Activated CD4-positive, alpha-beta T cell treated with anti-CD3 and anti-CD28 coated beads, Interleukin-2, amount 50 U/mL, for 4 hours (primary cell): ENCODE measurements at regions not wholly inside any gene's neighbourhood (a gene's known extent, or its start where the extent isn't known, plus 50 kb on each side); places are given as distances from the start of the nearest gene placed in this dataset.

ENCODE experiments used
- DNase-seq, 2 experiments: peaks; one replicate each; pipeline ENCODE4 v3.0.0-alpha.2; 2020

DNA sequence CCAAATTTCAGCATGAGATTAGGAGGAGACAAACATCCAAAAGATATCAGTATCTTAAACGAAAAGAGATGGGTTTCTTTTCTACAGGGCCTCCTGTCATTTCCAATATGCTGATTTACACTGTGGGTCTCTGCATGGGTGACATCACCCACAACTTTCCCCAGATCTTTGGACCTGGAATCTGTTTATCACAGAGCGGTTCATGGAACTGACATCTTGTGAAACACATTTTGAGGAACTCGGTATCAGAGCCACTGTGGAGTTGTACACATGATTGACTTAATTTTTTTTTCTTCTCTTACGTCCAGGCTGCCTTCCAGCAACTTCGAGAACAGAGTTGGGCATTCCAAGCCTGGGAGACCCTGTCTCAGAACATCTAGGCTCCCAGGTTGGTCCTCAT lies 80.2 kb upstream of the SERP2 start:
- no peak for DNase-seq

DNA sequence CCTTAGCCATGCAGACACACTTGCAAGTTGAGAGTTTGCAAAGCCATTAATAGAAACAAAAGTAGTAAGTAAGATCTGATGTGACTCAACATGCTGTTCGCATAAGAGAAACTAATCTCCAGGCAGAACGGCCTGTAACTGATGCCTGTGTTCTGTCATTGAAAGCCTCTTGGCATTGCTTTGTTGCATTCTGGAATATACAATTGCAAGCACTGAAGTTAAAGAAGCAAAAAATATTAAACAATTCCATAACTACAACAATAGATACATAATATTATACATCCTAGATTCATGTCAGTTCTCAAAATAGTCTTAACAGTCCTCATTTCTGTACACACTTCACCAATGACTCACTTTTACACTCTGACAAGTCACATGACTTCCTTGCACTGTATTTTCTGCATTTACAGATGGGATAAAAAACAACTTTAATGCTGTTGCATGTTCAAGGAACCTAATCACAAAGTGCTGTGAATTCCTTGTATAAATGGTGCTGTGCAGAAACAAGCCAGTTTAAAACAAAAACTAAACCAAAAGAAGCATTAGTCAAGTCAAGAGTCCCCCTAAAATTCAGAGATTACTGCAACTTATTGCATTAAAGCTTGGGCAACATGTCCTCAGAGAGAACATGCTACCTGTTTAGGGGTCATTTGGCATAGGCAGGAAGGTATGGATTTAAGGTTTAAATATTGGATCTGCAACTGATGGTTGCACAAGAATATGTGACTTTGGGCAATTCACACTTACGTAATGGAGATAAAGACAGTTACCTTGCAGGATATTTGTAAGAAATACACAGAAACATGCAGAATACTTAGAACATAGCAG lies 79.5 kb upstream of the SERP2 start:
- DNase-seq = no peak

DNA sequence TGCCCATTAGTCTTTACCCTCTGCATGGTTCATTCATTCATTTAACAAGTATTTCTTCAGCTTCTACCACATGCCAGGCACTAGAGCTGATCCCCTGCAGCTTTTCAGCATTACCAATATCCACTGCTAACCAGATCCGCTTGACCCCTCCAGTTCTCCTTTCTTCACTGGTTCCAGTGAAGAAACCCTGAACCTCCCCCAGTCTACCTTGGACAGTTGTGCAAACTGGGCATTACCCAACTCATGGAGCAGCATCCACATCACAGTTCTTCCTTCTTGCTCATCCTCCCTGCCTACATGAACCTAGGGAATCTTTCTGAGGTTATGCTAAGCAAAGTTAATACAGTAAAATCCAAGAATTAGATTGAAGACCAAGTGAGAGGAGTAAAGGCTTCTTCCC lies 78.7 kb upstream of the SERP2 start:
- DNase-seq = no peak

DNA sequence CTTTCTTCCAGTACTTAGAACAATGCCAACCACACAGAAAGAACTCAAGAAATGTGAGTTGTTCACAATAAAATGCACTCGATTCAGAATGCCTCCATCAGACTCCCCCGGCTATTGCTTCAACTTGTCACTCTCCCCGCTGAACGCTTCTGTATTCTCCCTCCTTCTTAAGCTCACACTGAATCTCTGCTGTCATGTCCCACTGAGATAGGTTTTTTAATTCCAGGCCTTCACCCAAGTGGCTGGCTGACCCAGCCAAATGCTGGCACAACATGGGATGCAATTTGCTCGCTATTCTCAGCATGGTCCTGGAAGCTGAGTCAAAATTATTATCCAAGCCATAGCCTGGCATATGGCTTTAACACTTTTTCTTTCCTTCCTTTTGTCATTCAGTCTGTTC lies 76.8 kb upstream of the SERP2 start:
- DNase-seq = no peak

DNA sequence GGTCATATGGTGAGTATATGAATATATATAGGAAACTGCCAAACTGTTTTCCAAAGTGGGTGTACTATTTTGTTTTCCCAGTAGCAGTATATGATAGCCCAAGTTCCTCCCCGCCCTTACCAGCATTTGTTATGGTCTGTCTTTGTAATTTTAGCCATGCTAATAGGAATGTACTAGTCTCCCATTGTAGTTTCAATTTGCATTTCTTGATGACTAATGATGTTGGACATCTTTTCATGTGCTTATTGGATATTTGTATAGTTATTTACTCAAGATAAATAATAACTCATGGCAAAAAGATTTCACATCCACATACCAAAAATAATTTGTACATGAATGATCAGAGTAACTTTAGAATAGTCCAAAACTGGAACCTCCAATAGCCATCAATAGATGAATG lies 75.3 kb upstream of the SERP2 start:
- DNase-seq = no peak

DNA sequence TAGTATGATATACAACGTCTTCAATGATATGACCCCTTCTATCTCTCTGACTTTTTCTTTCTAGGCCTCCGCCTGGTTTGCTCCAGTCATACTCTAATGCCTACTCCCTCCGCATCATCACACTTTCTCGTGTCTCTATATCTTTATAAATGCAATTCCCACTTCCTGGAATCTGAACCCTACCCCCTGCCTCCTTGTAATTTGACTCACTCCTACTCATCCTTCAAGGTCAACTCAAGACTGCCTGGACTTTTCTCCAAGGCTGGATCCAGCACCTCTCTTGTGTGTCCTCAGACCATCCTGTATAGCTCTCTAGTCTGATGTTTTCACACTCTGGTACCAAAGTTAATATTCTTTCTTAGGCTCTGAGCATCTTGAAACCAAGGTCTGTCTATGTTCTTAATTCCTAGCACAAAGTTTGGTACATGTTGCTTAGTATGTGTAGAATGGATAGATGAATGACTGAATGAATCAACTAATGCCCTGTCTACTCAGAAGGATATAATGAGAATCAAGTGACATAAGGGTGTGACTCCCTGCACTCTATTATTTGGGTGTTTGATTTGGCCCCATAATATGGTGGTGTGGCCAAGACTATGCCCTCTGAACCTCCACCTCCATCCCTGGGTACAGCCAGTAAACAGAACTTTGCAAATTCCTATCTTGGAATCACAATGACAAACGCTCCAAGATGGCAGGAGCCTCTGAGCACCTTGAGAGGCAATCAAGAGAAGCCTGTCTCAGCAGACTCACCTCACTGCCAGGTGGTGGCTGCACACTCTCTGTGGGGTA lies 74.3 kb upstream of the SERP2 start:
- no peak for DNase-seq

DNA sequence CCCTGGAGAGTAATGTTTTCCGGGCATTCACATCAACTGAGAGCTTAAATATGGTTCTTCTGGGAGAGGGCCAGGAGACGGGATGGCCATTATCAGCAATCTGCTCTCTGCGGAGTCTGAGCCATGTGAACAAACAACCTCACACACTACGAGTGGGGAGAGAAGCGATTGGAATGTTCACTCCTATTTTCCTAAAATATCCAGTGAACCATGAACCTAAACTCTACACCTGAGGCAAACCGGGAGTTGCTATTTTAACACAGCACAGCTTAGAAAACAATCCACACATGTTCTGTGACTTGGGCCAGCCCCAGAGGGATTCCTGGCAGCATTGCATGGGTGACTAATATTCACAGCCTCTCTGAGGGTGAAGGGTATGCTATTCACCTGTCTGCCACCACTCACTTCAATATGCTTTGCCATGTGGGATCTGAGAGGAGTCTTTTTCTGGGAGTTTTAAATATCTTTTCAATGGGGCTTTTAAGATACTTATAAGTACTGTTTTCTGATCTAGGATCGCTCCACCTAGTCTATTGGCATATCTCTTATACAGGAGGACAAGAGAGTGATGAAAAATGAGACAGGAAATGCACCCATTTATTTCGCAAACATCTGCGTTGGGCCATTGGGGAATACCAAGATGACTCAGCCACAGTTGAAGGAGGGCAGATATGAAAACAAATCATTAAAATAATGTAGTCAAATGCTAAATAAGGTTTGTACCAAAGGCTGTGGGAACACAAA lies 72.6 kb upstream of the SERP2 start:
- DNase-seq = no peak

DNA sequence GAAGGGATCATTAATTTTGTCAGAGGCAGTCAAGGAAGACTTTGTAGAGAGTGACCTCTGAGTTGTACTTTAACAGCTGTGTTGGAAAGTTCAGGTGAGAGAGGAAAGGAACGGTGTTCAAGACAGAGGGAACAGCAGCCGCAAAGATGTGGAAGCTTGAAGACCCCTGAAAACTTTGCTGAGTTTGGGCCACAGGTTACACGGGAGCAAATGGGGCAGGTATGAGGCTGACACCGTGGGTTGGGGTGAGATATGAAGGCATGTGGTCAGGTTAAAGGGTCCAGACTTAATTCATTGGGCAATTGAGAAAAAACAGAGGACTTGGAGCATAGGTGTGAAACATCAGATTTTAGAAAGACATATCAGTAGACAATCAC lies 72.0 kb upstream of the SERP2 start:
- no peak for DNase-seq

DNA sequence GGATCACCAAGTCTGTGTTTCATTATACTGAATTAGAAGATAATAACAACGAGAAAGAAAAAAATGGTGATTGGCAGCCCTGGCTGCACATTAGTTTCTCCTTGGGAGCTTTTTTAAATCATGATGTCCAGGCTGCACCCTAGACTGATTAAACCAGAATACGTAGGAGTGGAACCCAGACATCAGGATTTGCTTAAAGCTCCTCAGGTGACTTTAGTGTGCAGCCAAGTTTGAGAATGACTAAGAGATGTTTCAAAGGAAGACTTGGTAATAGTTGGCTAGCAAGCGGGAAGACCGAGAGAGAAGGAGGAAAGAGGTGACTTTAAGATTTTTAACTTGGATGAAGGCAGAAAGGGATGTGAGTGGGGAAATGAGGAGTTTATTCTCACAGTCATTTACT lies 71.4 kb upstream of the SERP2 start:
- no peak for DNase-seq

DNA sequence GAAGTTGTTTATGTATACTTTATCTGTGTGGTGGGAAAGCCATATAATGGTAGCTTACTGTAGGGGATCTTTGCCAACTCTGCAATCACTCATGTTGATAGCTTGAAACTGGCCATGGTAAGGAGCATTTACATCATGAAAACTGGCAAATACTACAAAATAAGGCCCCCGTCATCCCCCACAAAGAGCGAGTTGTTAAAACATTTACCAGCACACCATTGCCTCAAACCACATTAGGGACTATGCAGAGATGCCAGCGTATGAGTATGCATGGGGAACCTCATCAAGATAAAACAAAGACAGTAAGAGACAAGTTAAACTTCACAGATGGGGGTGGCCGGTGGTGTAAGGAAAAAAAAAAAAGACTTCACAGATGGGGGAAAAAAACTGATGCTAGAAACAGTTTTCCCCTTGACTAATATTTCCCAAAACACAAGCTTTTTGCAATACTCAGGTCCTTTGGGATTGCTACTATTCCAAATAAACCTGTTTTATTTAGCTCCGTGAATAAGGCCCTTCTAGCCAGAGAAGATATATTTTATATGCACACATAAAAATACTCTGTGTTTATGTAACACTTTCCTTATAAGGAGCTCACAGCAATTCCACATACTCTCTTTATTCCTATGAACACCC lies 70.6 kb upstream of the SERP2 start:
- no peak for DNase-seq

DNA sequence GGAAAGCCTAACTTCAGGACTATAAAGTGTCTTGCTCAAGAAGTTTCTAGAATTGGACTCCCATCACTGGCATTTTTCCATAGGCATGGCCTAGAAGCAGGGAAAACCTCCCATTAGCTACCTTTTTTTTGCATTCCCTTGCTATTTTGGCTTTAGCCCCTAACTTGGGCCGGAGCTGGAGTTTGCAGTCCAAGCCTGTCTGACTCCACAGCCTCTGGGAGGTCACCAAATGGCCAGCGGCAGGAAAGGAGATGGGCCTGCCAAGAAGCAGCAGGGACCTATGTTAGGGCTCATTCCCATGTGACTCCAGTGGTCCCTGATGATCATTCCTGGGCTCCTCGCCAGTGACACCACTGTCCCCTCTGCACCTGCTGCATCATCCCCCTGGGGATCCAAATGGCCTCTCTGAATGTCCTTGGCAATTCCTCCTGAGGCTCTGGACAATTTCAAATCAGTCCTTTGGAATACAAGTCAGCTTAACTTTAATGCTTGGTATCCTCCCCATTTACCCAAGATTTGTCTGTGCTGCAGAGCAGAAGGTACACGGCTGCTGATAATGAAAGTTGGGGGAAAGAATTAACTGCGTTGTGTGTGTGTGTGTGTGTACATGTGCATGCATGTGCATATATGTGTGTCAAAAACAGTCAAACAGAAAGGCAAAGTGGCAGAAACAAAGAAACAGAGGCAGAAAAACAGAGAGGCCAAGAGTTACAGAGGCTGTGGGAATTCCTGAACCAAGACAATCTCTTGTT lies 69.8 kb upstream of the SERP2 start:
- DNase-seq = no peak

DNA sequence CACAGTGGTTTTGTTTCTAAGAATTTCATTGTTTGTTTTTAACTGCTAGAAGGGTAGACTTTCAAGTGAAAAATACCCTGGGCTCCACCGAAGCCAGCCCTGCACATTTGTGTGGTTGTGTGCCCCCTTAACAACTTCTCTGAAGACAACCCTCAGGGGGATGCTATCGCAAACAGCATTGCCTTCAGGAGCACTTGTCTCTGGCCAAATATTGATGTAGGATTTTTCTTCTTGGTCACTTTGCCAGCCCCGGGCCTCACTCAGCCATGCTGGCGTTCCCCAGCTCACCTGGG lies 69.2 kb upstream of the SERP2 start:
- no peak for DNase-seq

DNA sequence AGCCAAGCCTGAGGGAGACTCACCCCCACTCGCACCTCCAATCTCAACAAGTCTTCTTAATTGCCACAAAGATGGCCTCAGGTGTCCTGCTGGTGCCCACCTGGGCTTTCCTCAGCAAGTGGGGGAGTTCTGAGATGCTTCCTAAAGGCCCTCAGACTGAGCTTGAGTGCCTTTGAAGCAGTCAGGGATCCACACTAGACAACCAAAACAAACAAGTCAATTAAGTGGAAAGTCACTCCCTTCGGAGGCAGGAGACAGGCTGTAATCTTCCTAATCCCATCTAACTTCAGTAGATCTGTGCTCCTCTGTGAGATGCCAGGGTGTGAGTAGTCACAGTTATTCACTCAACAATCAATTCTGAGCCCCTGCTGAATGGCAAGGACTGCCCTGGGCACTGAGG lies 68.3 kb upstream of the SERP2 start:
- DNase-seq = no peak

DNA sequence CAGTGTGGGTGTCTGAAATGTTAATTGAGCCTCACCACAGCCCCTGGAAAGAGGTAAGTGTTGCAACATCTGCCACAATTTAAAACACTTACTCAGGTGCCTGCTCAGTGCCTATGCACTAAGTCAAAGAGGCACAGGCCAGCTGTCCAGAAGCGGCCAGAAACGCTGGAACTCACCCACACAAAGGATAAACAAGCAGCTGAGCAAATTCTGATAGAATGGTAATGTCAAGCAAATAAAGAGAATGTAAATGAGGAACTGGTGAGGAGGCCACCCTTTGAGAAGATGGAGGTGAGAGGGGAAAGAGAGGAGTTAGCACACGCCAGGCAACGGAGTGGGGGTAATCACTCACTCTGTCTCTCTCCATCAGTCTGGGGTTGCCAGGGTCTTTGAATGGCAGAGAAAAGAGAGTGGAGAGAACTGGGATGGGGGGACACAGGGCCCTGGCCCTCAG lies 67.7 kb upstream of the SERP2 start:
- no peak for DNase-seq

DNA sequence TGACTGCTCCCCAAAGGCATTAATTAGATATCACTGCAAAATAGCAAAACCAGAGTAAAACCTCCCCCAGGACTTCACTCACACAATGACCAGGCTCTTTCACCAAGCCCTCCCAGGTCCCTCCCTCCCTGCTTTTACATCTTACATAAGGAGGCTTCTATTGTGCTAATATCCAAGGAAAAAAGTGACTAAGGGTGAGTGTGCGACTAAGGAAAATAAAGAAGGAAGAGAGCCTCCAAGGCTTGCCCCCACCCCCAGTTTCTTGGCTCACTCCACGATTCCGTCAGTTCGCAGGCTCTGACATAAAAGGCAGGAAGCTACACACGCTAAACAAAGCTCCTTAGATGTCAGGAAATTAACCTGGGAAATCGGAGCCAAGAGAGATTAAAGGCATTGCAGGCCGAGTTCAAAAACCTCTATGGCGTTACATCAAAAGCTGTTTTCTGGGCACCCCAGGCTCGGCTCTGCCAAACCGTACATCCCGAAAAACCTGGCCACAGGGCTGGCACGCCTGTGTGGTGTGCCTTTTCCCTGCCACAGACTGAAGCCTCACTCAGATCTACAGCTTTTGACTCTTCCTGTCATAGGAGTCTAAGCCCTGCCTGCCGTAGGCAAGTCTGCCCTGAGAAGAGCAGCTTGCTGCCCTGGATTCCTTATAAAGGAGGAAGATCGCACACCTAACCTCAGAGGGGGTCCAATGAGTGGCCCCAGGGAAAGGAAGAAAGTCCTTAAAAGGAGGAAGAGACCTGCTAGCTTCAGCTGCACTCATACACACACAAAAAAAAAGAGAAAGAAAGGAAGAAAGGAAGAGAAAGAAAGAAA lies 67.0 kb upstream of the SERP2 start:
- no peak for DNase-seq

DNA sequence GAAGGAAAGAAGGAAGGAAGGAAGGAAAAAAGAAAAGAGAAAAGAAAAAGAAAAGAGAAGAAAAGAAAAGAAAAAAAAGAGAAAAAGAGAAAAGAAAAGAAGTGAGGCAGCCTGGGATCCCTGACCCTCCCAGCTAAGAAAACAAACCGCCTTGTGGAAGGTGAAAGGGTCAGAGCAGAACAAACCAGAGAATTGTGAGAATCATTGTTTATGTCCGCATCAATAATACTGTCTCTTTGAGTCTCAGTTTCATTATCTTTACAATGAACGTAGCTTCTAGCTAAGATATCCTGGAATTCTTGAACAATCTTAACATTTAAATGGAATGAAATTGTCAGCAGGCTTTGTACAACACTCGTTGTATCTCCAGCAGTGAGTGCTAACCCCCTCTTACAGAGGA lies 66.4 kb upstream of the SERP2 start:
- no peak for DNase-seq

DNA sequence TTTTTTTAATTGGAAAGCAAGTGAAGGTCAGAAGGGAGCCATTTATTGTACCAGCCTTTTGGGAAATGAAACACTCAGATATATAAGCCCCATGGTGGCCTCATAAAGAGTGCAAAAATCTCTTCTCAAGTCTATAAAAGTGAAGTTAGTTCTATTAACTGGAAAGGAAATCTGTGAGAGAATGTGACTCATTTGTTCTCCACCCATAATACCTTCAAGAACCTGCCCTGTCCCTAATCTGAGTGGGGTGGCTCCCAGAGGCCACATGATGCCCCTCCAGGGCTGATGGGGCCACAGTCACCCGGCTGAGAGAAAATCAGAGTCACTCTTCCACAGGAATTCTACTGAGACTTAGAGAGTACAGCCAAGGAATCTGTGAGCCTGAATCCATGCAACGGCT lies 65.8 kb upstream of the SERP2 start:
- no peak for DNase-seq

DNA sequence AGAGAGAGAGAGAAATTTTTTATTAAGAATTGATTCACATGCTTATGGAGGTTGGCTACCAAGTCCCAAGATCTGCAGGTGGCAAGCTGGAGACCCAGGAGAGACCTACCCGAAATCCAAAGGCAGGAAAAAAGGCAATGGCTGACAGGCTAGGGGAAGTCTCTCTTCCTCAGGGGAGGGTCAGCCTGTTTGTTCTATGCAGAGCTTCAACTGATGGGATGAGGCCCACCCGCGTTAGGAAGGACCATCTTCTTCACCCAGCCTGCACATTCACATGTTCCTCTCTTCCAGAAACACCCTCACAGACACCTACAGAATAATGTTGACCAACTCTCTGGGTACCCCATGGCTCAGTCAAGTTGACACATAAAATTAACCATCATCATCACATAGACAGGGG lies 65.3 kb upstream of the SERP2 start:
- no peak for DNase-seq

DNA sequence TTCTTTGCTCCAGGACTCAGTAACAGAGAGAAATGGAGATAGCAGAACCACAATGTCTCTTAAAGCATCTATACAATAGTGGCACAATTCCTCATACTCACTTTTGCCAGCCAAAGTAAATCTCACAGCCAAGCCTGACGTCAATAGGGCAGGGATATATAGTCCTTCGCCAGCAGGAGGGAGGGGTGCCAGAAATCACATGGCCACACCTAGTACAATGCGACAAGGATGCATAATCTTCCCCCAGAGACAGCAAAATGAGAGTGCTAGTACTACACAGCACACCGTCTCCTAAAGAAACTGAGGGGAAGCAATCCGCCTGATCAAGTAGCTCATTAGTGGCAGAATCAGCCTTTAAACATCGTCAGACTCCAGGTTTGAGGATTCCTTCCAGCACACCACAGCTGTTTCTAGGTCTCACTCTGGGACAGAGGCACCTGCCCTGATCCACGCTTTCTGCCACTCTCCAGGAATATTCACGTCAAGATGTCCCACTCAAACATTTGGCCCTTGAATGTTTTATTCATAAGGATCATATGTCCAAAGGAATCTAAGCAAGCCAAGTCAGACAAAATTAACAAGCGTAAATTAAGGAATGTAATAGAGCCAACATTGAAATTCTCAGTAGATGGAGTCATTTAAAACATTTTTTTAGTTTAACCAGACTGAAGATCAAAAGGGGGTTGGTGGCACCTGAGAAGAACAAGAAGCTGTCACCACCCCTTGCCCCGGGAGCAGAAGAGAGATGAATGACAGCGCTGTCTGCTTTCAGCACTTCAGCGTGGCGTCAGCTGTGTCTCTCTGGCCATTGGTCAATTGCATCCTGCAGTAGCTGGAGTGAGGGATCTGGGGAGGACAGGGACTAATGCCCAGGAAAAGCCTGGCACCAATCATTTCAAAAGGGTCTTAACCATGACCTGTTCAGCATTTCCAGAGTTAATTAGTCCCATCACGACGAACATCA lies 63.5 kb upstream of the SERP2 start:
- no peak for DNase-seq

DNA sequence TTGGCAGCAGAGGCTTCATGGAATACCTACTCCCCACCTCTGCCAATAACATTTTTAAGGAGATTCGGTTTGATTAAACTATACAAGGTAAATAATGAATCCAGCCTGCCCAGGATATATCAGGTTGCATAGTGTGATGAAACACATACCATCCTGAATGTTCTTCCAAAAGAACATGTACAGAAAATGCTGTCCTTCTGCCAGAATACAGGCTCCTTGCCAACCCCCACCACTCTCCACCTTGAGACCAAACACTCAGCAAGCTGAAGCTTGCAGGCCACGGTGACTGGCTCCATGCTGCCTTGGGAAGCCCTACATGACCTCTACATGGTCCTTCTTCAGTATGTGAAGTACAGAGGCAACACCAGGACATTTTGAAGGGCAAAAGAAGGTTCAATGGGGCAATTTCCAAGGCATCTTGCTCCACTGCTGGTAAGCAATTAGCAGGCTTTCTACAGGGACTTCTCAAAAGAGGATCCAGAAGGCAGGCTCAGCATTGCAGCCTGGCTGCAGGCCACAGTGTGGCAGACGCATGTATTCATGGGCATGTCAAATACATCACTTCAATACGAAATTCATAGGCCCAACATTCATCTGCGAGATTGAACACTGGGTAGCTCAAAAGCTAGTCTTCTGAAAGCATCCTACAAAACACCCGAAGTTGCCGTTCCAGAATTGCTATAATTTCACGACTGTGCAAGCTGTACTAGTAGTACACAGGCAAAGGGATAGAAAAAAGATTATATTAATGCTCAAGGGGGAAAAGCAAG lies 62.4 kb upstream of the SERP2 start:
- no peak for DNase-seq
